ENCODE measurements at regions not wholly inside any gene's neighbourhood (a gene's known extent, or its start where the extent isn't known, plus 50 kb on each side); places are given as distances from the start of the nearest gene placed in this dataset.

- no peak for DNase-seq (ENCODE audit: low spot score)
Measured at GRCh38 chr2:200725596-200725995, 86.1 kb upstream of the BZW1 start.

GRCh38 chr2:200728630-200729029, 83.1 kb upstream of the BZW1 start:
- no peak for DNase-seq (ENCODE audit: low spot score)

- no peak for DNase-seq (ENCODE audit: low spot score)
Measured at GRCh38 chr2:200730302-200730701, 81.4 kb upstream of the BZW1 start.

- no peak for DNase-seq (ENCODE audit: low spot score)
Measured at GRCh38 chr2:200730960-200731359, 80.8 kb upstream of the BZW1 start.

GRCh38 chr2:200732866-200733265, 78.8 kb upstream of the BZW1 start:
- DNase-seq (ENCODE audit: low spot score) = no peak

- DNase-seq (ENCODE audit: low spot score) = no peak
Measured at GRCh38 chr2:200733713-200734198, 78.0 kb upstream of the BZW1 start.

- DNase-seq (ENCODE audit: low spot score) = peak; percentile 29
Measured at GRCh38 chr2:200735061-200735460, 76.6 kb upstream of the BZW1 start.

- no peak for DNase-seq (ENCODE audit: low spot score)
Measured at GRCh38 chr2:200736646-200737274, 75.0 kb upstream of the BZW1 start.

GRCh38 chr2:200737585-200737984, 74.1 kb upstream of the BZW1 start:
- no peak for DNase-seq (ENCODE audit: low spot score)

GRCh38 chr2:200738590-200738989, 73.1 kb upstream of the BZW1 start:
- DNase-seq (ENCODE audit: low spot score) = no peak

GRCh38 chr2:200740907-200741306, 70.8 kb upstream of the BZW1 start:
- DNase-seq (ENCODE audit: low spot score) = no peak

GRCh38 chr2:200741468-200742202, 70.1 kb upstream of the BZW1 start:
- no peak for DNase-seq (ENCODE audit: low spot score)

- no peak for DNase-seq (ENCODE audit: low spot score)
Measured at GRCh38 chr2:200742426-200742825, 69.3 kb upstream of the BZW1 start.

- DNase-seq (ENCODE audit: low spot score) = no peak
Measured at GRCh38 chr2:200743042-200743676, 68.6 kb upstream of the BZW1 start.

- no peak for DNase-seq (ENCODE audit: low spot score)
Measured at GRCh38 chr2:200744201-200744602, 67.5 kb upstream of the BZW1 start.

- no peak for DNase-seq (ENCODE audit: low spot score)
Measured at GRCh38 chr2:200746301-200746700, 65.4 kb upstream of the BZW1 start.

GRCh38 chr2:200747668-200748618, 63.8 kb upstream of the BZW1 start:
- DNase-seq (ENCODE audit: low spot score) = no peak

GRCh38 chr2:200748779-200749178, 62.9 kb upstream of the BZW1 start:
- DNase-seq (ENCODE audit: low spot score) = no peak

GRCh38 chr2:200749631-200750322, 61.9 kb upstream of the BZW1 start:
- DNase-seq (ENCODE audit: low spot score) = no peak

GRCh38 chr2:200750323-200750910, 61.3 kb upstream of the BZW1 start:
- DNase-seq (ENCODE audit: low spot score) = no peak

- no peak for DNase-seq (ENCODE audit: low spot score)
Measured at GRCh38 chr2:200751786-200752185, 59.9 kb upstream of the BZW1 start.
